ENCODE measurements at regions not wholly inside any gene's neighbourhood (a gene's known extent, or its start where the extent isn't known, plus 50 kb on each side); places are given as distances from the start of the nearest gene placed in this dataset.

DNA sequence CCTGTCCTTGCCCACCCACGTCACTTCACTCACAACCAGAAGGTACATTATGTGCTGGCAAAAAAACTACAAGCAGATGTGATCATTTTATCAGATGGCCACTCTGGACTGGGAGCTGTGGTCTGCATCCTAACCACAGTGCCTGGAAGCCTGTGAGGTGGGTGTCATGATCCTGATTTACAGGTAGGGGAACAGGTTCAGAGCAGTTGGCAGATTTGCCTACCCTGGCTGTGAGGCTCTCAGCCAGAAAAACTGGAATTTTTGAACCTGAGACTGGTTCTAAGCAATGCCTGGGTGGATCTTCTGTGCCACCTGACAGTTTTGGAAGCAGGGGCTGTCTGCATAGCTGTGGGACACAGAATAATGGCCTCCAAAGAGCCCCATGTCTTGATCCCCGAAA lies 150.8 kb downstream of the SYF2 start:
- WGBS (ENCODE audit: insufficient coverage), result 92% methylated on average over 2 of the region's 2 CpGs
- Histone ChIP-seq H3K4me2 (replicated peaks; ENCODE audit: low read depth, low read length, poor library complexity, severe bottlenecking) (no peak overlapping the region), H2AFZ (ENCODE audit: insufficient read depth, low read depth, low read length, poor library complexity, severe bottlenecking) (no peak overlapping the region), H3K27me3 (replicated peaks in 1 of 4; ENCODE audit: control extremely low read depth in 1 of 4, control insufficient read depth in 3 of 4, insufficient read depth in 4 of 4, low read length in 3 of 4) (no peaks in the 10 kb centered on the region), H3K27ac (ENCODE audit: low read length in 2 of 2) (no peak overlapping the region), H3K79me2 (ENCODE audit: control insufficient read depth, insufficient read depth, low read length) (no peaks in the 10 kb centered on the region), H3K9ac (ENCODE audit: low read length) (no peak overlapping the region), H4K20me1 (ENCODE audit: control insufficient read depth, insufficient read depth, low read length, poor library complexity, severe bottlenecking) (no peaks in the 10 kb centered on the region), H3K4me3 (ENCODE audit: control extremely low read depth in 1 of 5, extremely low read depth in 1 of 5, insufficient read depth in 1 of 5, low read depth in 2 of 5, low read length in 4 of 5) (no peak overlapping the region), H3K4me1 (ENCODE audit: control insufficient read depth in 2 of 2, insufficient read depth in 2 of 2, low read length in 2 of 2) (no peaks in the 10 kb centered on the region), H3K36me3 (replicated peaks in 1 of 2; ENCODE audit: control extremely low read depth in 1 of 2, control insufficient read depth in 1 of 2, extremely low read depth in 1 of 2, insufficient read depth in 2 of 2, low read length in 1 of 2) (no peaks in the 10 kb centered on the region), H3K9me3 (ENCODE audit: control extremely low read depth in 1 of 3, control insufficient read depth in 2 of 3, insufficient read depth in 1 of 3, low read length in 2 of 3) (peaks cover 0 to 11% (median 7%) of the 10 kb centered on the region in 3 donors)
- CTCF ChIA-PET, result interaction anchor here (0.8 to 1.4 kb wide), 2 partner anchors 19 to 20 kb away, joined by 3 to 4 read pairs; no protein-coding TSS in a partner anchor
- TF ChIP-seq, protein P1, sequence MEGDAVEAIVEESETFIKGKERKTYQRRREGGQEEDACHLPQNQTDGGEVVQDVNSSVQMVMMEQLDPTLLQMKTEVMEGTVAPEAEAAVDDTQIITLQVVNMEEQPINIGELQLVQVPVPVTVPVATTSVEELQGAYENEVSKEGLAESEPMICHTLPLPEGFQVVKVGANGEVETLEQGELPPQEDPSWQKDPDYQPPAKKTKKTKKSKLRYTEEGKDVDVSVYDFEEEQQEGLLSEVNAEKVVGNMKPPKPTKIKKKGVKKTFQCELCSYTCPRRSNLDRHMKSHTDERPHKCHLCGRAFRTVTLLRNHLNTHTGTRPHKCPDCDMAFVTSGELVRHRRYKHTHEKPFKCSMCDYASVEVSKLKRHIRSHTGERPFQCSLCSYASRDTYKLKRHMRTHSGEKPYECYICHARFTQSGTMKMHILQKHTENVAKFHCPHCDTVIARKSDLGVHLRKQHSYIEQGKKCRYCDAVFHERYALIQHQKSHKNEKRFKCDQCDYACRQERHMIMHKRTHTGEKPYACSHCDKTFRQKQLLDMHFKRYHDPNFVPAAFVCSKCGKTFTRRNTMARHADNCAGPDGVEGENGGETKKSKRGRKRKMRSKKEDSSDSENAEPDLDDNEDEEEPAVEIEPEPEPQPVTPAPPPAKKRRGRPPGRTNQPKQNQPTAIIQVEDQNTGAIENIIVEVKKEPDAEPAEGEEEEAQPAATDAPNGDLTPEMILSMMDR (IDR thresholded peaks at IDR 0.05), result no peak
- no peak for TF ChIP-seq EZH2 (IDR thresholded peaks at IDR 0.05; ENCODE audit: borderline replicate concordance, insufficient read depth, low read depth, low read length, poor library complexity, severe bottlenecking)
- ATAC-seq (ENCODE audit: low read depth) (no peak), DNase-seq (no peak)
- intact Hi-C loops (cut with micrococcal nuclease), result no loop called here
- H3K9me3 Mint-ChIP-seq (ENCODE audit: insufficient read depth), result peaks cover 2% of the 10 kb centered on the region
- H3K27me3 Mint-ChIP-seq, result no peaks in the 10 kb centered on the region
- H3K4me3 Mint-ChIP-seq, result no peak overlapping the region
- H3K4me1 Mint-ChIP-seq, result no peaks in the 10 kb centered on the region
- POLR2A ChIA-PET, result no interaction called here
- no peak overlapping the region for H3K27ac Mint-ChIP-seq

DNA sequence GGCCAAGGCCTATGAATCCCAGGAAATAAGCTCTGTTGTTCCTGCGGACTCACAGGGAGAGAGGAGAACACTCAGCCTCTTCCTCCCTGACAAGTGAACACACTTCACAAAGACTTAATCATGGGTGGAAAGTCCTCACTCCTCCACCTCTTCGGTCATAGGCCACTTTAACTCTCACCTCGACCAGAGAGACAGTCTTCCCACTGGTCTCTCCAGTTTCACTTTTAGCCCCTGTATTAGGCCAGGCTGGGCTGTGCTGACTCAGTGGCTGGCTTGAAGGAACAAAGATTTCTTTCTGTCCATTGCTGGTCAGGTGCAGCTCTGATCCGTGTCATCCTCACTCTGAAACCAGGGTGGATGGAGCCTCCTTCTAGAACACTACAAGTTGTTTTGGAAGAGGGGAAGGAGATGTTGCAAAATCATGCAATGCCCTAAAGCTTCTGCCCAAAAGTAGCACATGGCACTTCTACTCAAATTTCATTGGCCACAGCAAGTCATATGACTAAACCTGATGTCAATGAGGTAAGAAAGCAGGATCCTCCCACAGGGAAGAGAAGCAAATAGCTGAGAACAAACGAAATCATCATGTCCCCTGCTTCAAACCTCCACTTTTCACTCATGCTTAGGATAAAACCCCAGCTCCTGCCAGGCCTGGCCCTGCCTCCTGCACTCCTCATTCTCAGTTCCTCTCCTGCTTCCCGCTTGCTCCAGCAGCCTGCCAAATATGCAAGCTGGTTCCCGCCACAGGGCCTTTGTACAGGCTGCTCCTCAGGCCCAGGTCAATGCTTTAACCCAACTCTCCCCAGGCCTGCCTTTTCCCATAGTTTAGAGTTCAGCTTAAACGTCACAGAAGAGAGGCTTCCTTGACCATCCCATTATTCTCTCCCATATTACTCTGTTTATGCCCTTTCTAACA lies 150.5 kb upstream of the RUNX3 start:
- no peak for DNase-seq
- H3K4me3 Mint-ChIP-seq, result no peak overlapping the region

More for the DNA sequence above, 150.5 kb upstream of the RUNX3 start:
- no peaks in the 10 kb centered on the region for H3K36me3 ChIP-seq (replicated peaks in 1 of 2; ENCODE audit: control extremely low read depth in 1 of 2, control insufficient read depth in 1 of 2, extremely low read depth in 1 of 2, insufficient read depth in 2 of 2, low read length in 1 of 2)
- Mint-ChIP-seq H3K9me3 (ENCODE audit: insufficient read depth) (peaks cover 2% of the 10 kb centered on the region), H3K27ac (no peak overlapping the region), H3K27me3 (no peaks in the 10 kb centered on the region), H3K4me1 (no peaks in the 10 kb centered on the region)
- WGBS (ENCODE audit: insufficient coverage), result 85% methylated on average over 7 of the region's 8 CpGs
- H2AFZ ChIP-seq (ENCODE audit: insufficient read depth, low read depth, low read length, poor library complexity, severe bottlenecking), result no peak overlapping the region
- H3K4me2 ChIP-seq (replicated peaks; ENCODE audit: low read depth, low read length, poor library complexity, severe bottlenecking), result no peak overlapping the region
- H3K9ac ChIP-seq (ENCODE audit: low read length), result no peak overlapping the region
- peaks cover 0 to 11% (median 7%) of the 10 kb centered on the region in 3 donors for H3K9me3 ChIP-seq (ENCODE audit: control extremely low read depth in 1 of 3, control insufficient read depth in 2 of 3, insufficient read depth in 1 of 3, low read length in 2 of 3)
- no peaks in the 10 kb centered on the region for H3K4me1 ChIP-seq (ENCODE audit: control insufficient read depth in 2 of 2, insufficient read depth in 2 of 2, low read length in 2 of 2)
- ChIA-PET CTCF (interaction anchor here (0.8 to 1.4 kb wide), 4 partner anchors 10 to 42 kb away, joined by 3 to 4 read pairs (median 3); no protein-coding TSS in a partner anchor), POLR2A (no interaction called here)
- intact Hi-C loops (cut with micrococcal nuclease), result no loop called here
- H4K20me1 ChIP-seq (ENCODE audit: control insufficient read depth, insufficient read depth, low read length, poor library complexity, severe bottlenecking), result no peaks in the 10 kb centered on the region
- TF ChIP-seq, protein P1 (IDR thresholded peaks at IDR 0.05), result no peak
- TF ChIP-seq EZH2 (IDR thresholded peaks at IDR 0.05; ENCODE audit: borderline replicate concordance, insufficient read depth, low read depth, low read length, poor library complexity, severe bottlenecking), result no peak
- no peak for ATAC-seq (ENCODE audit: low read depth)
- no peak overlapping the region for H3K4me3 ChIP-seq (ENCODE audit: control extremely low read depth in 1 of 5, extremely low read depth in 1 of 5, insufficient read depth in 1 of 5, low read depth in 2 of 5, low read length in 4 of 5)
- no peak overlapping the region for H3K27ac ChIP-seq (ENCODE audit: low read length in 2 of 2)
- H3K27me3 ChIP-seq (replicated peaks in 1 of 4; ENCODE audit: control extremely low read depth in 1 of 4, control insufficient read depth in 3 of 4, insufficient read depth in 4 of 4, low read length in 3 of 4), result no peaks in the 10 kb centered on the region
- H3K79me2 ChIP-seq (ENCODE audit: control insufficient read depth, insufficient read depth, low read length), result no peaks in the 10 kb centered on the region
